Hematopoietic multipotent progenitor cell (in vitro differentiated cells): ENCODE measurements at regions not wholly inside any gene's neighbourhood (a gene's known extent, or its start where the extent isn't known, plus 50 kb on each side); places are given as distances from the start of the nearest gene placed in this dataset.

Experiments
- DNase-seq, 3 donors: peaks; one replicate each; pipeline ENCODE4 v3.0.0-alpha.2; 2011 to 2015; ENCODE audit warnings: low read depth in 2 of 3, low spot score in 2 of 3

GRCh38 chr17:36752096-36752888, 150.9 kb downstream of the MRM1 start:
- DNase-seq, result no peak

DNA sequence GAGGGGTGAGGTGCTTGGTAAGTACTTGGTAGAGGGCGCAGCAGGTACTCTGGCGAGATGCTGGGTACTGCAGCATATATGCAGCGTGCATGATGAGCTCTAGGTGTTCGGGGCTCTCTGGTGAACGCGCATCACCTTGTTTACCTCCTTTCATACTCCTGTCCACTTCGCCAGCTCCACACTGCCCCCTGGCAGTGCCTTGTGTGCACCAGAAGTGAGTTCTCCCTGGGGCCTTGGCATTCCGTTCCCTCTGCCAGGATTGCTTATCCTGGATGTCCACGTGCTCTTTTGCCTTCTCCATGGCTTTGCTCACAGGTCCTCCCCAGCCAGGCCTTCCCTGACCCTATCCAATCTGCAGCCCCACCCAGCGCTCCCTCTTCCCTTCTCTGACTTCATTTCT, 154.2 kb downstream of the MRM1 start:
- DNase-seq, result peak in 2 of 3 donors; percentile 13 to 29

- no peak for DNase-seq
Measured at GRCh38 chr17:36756695-36757094, 155.3 kb downstream of the MRM1 start.

DNA sequence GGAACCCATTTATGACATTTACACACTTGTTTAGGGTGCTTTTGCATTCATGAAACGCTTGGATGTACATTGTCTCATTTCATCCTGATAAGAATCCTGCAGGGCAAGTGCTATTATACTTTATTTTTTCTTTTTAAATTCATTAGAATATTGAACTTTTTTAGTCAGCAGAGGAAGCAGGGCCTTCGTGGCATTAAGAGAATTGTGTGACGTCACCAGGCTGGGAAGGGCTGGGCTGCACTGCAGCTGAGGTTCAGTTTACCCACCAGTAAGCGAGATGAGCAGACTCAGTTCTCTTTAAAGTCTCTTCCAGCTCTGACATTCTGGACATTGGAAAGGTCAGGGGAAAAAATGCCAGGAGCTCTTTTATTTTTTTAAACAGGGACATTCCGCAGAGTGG, 159.0 kb downstream of the MRM1 start:
- no peak for DNase-seq

- DNase-seq, result no peak
Measured at GRCh38 chr17:36761203-36761950, 160.0 kb downstream of the MRM1 start.

DNA sequence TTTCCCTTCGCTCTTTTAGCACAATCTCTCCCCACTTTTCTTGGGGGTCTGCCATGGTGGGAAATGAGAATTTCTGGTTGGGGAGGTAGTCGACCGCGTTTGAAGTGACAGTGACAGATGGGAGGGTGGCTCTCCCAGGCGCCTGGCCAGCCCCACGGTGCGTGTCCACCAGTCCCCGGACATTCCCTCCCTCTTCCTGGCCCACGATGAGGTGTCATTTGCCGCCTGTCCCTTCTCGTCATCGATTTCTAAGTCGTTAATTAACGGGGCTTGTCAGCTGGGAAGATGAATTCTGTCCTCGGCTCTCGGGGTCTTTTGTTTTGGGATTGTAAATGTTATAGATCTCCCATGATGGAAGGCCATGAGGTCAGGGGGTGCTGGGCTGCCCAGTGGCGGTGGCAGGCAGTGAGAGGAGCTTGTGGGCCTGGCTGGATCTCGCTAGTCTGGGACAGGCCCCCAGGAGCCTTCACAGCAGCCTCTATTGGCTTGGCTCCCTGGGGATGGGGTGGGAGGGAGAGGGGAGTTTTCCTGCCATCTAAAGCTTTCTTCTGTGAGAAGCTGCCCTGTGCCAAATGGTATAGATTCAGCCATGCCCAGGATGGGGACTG, 164.2 kb downstream of the MRM1 start:
- no peak for DNase-seq

- no peak for DNase-seq
Measured at GRCh38 chr17:36768394-36768793, 167.0 kb downstream of the MRM1 start.

- no peak for DNase-seq
Measured at GRCh38 chr17:36773039-36773438, 164.2 kb upstream of the LHX1 start.

GRCh38 chr17:36777118-36777517, 160.2 kb upstream of the LHX1 start:
- peak in 1 of 3 donors; percentile 35 for DNase-seq

DNA sequence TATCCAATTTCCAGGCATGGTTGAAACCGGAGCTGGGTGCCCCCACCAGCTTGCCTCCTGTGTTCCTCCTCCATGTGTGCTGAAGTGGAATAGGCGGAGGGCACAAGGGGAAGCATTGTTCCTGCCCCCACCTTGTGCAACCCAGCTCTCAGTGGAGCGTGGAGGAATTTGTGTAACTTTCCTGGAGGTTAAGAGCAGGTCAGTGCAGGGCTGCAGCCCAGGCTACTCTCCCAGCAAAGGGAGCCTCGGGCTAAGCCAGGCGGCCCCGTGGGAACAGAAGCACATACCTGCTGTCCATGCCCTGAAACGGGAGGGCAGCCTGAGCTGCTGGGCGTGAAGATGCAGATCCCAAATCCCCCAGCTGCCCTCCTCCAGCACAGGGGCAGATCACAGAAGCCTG, 158.8 kb upstream of the LHX1 start:
- DNase-seq, result no peak

DNA sequence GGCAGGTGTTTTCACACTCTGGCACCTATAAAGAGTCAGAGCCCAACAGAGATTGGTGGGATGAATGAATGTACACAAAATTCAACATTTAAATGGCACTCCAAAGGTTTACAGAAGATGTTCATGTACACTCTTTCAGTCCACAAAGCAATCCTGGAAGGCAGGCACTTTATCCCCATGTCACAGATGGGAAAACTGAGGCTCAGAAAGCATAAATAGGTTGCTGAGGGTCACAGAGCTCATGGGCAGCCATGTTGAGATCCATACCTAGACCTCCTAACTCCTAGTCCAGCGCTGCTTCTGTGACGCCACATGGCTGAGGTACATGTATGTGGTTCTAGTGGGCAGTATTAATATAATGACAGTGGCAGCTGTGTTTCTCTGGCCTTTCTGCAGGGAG, 157.7 kb upstream of the LHX1 start:
- no peak for DNase-seq

DNA sequence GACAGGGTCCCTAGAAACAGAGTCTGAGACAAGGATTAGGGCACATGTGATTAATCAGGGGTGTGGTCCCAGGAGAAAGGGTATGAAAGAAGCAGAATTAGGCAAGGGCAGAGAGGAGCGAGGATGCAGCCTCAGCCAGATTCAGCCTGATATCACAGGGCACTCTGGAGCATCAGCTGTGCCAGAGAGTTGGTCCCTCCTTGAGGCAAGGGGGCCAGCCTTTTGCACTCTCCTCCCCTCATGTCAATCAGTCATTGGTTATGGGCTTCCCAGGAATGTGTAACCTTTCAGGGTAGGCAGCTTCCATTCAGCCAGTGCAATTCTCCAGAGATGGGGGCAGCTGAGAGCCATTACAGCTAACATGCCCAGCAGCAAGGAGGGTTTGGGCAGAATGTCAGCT, 152.6 kb upstream of the LHX1 start:
- no peak for DNase-seq

DNA sequence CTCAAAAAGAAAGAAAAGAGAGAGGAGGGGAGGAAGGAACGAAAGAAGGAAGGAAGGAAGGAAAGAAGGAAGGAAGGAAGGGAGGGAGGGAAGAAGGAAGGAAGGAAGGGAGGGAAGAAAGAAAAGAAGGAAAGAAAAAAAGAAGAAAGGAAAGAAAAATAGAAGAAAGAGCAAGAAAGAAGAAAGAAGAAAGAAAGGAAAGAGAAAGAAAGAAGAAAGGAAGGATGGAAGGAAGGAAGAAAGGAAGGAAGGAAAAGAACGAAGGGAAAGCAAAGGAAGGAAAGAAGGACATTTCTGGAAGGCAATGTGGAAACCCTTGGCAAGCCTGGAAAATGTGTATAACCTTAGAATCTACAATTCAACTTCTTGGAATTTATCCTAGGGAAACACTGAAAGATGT, 150.4 kb upstream of the LHX1 start:
- no peak for DNase-seq

- no peak for DNase-seq
Measured at GRCh38 chr17:36791150-36791941, 145.9 kb upstream of the LHX1 start.

GRCh38 chr17:36791942-36792475, 145.3 kb upstream of the LHX1 start:
- no peak for DNase-seq

DNA sequence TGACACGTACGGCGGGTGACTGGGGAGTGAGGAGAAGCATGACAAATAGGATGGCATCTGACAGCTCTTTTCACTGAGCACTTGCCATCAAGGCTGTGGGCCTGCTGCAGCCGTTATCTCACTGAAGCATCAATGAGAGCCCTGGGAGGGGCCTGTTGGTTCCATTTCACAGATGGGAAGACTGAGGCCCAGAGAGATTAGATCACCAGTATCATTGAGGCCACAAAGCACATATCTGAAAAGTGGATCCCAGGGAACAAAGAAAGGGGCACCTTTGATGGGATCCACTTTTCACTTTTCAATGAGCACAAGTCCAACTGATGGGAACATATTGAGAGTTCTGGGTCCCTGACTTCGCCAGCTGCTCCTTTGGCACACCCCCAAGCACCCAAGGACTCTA, 144.4 kb upstream of the LHX1 start:
- DNase-seq, result no peak

GRCh38 chr17:36793976-36794375, 143.3 kb upstream of the LHX1 start:
- no peak for DNase-seq

GRCh38 chr17:36807496-36808179, 129.6 kb upstream of the LHX1 start:
- DNase-seq, result no peak

DNA sequence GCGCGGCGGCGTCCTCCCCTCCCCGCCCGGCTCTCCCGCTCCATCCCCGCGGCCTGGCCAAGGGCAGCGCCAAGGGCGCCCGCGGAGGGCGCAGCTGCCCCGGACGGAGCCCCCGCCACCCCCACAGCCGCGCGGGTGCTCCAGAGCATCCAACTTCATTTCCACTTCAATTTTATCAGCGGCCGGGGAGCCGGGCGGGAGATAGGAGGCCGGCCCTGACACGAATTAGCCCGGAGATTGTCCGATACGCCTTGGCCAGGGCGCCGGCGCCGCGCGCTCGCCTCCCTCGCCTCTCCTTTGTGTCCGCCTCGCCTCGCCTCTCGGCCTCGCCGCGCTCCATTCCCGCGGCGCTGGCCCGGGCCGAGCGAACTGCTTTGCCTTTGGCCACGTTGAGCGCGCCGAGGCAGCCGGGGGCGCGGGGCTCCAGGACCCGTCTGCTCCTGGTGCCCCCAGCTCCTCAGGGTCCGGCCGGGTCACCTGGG, 129.1 kb upstream of the LHX1 start:
- DNase-seq, result no peak

GRCh38 chr17:36812762-36813161, 124.5 kb upstream of the LHX1 start:
- DNase-seq, result no peak
